DMS79 treated with DMSO at 0.1 percent for 48 hours (cell line): ENCODE measurements at regions not wholly inside any gene's neighbourhood (a gene's known extent, or its start where the extent isn't known, plus 50 kb on each side); places are given as distances from the start of the nearest gene placed in this dataset.
"Not testable (repeated sequence)": the region's sequence is repeated elsewhere in the genome, so short reads cannot be mapped to it uniquely, and the experiment has no call there.

ENCODE experiments used
- DNase-seq: peaks from one replicate; lab custom pipeline; 2025; lab: John Stamatoyannopoulos, UW

- no peak for DNase-seq
These were observed 569.5 kb downstream of the MATN1 start for GRCh38 chr1:30153743-30154449.

DNA sequence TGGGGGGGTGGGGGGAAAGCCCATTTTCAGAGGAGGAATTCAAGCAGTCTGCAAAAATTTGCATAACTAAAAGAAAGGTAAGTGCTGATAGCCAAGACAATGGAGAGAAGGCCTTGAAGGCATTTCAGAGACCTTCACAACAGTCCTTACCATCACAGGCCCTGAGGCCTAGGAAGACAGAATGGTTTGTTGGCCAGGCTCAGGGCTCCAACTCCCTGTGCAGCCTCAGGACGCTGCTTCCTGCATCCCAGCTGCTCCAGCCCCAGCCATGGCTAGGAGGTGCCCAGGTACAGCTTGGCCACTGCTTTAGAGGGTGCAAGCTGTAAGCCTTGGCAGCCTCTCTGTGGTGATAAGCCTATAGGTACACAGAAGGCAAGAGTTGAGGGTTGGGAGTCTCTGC is 571.6 kb downstream of the MATN1 start:
- DNase-seq: no peak

GRCh38 chr1:30151119-30151518 is 572.3 kb downstream of the MATN1 start:
- no peak for DNase-seq

DNA sequence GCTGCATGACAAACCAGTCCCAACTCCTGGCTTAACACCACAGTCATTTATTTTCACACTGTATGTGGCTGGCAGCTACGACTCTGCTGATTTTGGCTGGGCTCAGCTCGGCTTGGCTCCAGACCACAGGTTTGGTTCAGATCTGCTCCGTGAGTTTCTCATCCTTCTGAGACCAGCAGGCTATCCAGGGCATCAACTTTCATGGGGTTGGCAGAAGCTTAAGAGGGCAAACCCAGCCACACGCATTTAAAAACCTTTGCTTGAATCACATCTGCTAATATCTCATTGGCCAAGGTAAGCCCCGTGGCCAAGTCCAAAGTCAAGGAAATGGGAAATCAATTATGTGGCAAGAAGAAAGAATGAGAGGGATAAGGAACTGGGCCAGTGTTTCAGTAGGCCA is 574.2 kb downstream of the MATN1 start:
- DNase-seq: no peak

DNA sequence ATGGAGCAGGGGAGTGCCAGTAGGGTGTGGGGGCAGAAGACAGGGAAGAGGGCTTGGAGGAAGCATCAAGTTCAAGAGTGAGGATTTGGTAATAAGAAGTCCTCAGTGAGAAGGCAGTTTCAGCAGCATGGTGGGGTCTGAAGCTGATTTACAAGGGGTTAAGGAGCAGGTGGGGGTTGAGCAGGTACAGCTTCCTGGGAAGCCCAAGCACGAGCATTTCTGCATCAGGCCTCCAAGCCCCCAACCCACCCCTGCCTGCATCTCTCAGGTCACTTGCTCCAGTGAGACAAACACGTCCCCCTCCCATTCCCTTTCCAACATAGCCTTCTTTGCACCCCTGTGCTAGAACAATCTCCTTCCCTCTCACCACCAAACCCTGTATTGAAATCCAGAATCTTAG is 574.7 kb downstream of the MATN1 start:
- no peak for DNase-seq

GRCh38 chr1:30147188-30147587 is 576.2 kb downstream of the MATN1 start:
- DNase-seq: no peak

DNA sequence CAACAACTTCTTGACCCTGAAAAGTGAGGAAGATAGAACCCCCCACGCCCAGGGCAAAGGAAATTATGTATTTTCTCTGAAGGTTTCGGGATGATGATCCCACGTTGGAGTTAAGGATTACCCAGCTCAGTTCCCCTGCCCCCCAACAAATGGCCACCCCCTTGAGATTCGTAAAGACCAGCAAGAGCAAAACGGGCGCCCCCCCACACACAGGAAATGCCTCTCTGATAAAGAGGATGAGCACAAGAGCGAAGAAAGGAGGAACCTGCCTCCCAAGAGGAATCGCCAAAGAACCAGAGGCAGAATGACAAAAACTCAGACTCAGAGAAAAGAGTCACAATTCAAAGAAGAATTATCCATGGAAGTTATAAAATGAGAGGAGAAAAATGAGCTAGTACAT is 576.9 kb downstream of the MATN1 start:
- no peak for DNase-seq

- no peak for DNase-seq
These were observed 577.6 kb downstream of the MATN1 start for GRCh38 chr1:30145723-30146303.

- DNase-seq: no peak
These were observed 578.6 kb downstream of the MATN1 start for GRCh38 chr1:30144831-30145230.

- no peak for DNase-seq
These were observed 579.9 kb downstream of the MATN1 start for GRCh38 chr1:30143517-30143916.

- DNase-seq: no peak
These were observed 582.8 kb downstream of the MATN1 start for GRCh38 chr1:30140566-30140965.

- no peak for DNase-seq
These were observed 584.5 kb downstream of the MATN1 start for GRCh38 chr1:30138891-30139290.

GRCh38 chr1:30137001-30137400 is 586.4 kb downstream of the MATN1 start:
- no peak for DNase-seq

GRCh38 chr1:30135698-30136097 is 587.7 kb downstream of the MATN1 start:
- DNase-seq: no peak

DNA sequence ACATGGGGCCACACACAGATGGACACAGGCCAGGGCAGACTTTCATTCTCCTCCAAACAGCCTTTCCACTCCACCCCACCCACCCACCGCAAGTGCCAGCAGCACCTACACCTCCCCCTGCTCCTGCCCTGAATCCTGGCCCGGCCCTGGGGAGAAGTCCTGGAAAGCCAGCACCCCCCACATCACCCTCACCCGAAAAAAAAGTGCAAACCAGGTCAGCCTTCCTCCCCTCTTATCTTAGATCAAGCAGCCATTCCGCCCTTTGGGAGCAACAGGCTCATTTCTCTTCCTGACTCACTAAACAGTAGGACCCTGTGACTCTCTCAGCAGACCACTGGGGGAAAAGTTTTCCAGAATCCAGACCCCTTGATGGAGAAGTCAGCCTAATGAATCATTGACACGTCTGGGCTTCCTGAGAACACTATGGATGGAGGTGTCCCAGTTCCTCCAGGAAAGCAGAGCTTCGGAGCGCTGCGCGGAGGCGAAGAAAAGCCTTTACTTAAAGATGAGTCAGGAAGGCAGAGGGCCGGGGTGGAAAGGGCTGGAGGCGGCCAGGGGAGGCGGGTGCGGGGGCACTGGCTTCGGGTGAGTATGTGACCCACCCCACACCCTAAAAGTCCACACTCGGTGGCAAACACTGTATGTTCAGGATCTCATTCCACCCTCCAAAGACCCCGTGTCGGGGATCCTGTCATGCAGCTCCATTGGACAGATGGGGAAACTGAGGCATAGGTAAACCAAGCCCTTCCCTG is 588.7 kb downstream of the MATN1 start:
- DNase-seq: no peak

DNA sequence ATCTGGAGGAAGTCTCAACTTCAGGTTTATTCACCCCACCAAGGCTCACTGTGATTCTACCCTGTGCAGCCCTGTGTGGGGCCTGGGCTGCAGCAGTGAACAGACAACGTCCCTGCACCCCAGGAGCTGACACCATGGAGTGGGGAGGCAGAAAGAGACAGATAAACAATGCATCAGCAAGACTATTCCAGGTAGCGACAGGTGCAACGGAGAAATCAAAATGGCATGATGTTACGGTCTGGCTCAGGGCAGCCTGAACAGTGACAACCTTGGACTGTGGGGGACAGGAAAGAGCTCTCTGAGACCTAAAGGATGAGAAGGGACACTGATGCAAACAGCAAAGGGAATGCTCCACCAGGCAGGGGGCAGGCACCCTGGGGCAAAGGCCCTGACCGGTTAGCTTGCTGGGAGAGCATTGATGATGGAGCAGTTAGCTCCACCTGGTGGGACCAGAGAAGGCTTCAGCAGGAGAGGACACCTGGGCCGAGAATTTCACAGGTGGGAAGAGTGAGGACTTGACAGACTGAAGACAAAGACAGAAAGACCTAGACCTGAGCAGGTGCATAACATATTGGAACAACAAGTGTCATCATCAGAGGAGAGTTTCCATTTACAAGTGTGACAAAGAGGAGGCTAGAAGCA is 589.9 kb downstream of the MATN1 start:
- DNase-seq: no peak

DNA sequence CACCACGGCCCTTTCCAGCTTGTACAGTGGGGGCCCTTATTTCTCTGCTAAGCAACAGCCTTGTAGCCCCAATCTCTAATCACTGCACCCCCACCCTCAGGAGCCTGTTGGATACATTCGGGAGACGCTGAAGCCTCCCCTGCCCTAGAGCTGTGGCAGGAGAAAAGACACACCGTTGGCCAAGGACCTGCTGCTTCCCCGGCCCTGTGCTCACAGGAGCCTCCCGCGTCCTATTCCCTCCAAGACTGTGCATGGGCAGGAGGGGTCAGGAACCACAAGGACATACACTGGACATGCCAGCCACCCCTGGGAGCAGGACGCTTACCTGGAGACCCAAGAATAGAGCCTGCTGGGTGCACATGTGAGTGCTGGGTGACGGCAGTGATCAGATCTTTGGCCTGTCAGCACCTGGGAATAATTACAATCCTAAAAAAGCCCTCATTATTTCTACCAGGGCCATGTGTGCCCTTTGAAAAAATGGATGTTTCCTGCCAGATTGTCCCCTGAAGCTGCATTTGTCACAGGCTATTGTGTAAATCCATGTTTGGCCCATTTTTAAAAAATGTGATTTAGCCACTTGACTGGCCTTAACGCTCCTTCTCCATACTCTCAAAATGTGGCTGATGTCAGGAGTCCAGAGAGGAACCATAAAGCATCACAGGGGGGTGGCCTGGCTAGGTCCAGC is 590.6 kb downstream of the MATN1 start:
- DNase-seq: no peak

GRCh38 chr1:30130566-30130965 is 592.8 kb downstream of the MATN1 start:
- DNase-seq: not testable (repeated sequence)

GRCh38 chr1:30130099-30130498 is 593.3 kb downstream of the MATN1 start:
- no peak for DNase-seq

DNA sequence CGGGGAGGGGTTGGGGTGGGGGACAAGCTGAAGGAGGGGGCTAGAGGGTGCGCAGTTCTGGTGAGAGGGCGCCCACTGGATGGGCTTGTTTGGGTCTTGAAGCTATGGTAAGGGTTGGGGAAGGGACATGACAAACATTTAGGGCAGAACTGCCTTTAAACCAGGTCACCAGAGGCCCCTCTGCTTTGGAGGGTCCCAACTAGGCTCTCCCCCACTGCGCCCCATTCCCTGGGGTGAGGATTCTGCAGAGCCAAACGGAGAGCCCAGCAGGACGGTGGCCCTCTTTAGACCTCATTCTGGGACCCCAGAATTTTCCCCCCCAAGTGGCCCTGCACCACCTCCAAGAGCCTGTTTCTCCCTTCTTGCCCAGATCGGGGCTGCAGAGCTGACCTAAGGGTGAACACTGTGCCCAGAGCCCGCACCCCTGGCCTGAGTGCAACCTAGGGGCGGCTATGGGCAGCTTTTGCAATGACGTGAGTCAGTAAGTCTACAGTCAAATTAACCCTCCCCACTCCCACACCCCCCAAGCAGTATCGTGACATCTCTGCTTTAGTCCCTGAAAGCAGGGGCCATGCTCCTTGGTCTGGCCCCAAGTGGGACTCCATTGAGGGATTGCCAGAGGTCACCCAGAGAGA is 593.8 kb downstream of the MATN1 start:
- DNase-seq: no peak

DNA sequence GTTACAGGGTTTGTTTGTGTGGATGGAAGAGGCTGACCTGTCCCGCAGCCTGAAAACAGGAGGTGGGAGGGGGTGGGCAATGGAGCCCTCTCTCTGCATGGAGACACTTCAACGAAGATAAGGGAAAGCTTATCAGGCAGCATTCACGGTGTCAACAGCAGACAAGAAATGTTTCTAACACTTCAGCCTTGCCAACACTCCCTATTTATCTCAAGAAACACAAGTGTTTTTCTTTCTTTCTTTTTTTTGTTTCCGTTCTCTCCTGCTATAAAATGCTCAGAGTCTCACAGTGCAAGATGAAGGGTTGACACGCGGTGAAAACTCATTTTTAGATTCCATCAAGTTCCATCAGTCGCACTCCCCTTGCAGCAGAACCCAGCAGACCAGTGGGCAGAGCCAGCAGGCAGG is 594.4 kb downstream of the MATN1 start:
- no peak for DNase-seq

DNA sequence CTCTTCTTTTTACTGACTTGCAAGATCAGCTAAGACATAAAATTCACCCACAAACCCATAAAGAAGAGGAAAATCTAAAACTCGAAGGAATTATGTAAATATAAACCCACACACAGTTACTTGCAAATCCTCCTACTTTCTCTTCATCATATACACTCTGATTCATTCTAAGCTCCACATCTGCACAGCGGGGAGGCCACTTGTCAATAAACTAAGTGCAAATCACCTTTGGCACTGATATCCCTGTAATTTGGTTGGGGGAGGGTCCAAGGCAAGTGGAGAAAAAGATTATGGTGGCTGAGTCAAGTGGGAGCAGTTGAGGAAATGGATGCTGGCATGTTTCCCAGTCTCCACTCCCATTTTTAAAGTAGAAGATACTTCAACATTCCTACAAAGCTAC is 596.5 kb downstream of the MATN1 start:
- DNase-seq: peak; percentile 88
